ENCODE measurements at regions not wholly inside any gene's neighbourhood (a gene's known extent, or its start where the extent isn't known, plus 50 kb on each side); places are given as distances from the start of the nearest gene placed in this dataset.
A peak's percentile ranks its signal among the peaks of the same experiment; 100 is the strongest.

DNA sequence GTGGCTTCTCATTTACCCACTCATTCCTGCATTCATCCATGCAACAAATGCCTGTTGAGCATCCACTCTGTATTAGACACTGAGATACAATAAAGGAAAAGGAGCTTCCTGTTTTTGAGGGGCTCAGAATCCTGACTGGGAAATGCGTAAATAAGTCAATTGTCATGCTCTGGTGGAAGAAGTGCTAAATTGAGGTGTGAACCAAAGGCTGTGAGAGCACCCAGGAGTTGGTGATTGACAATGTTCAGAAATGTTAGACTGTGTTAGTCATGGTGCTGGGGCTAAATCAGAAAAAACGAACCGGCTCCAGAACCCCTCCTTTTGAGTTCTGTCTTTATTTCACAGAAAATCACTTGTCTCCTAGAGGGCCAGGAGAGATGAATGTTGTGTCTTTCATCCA is 558.6 kb upstream of the SGCD start:
- H3K27ac Mint-ChIP-seq = no peak overlapping the region
- H3K4me3 Mint-ChIP-seq = no peak overlapping the region
- H3K36me3 Mint-ChIP-seq = peaks cover under 1% of the 10 kb centered on the region
- no peaks in the 10 kb centered on the region; the same call in 1 of the 2 replicates for H3K27me3 Mint-ChIP-seq (ENCODE audit: low read depth)
- H3K4me1 Mint-ChIP-seq = peaks cover 32% of the 10 kb centered on the region
- ChIA-PET POLR2A (no interaction called here), CTCF (no interaction called here)
- ATAC-seq (no peak), DNase-seq (ENCODE audit: low spot score) (no peak)
- no peak for TF ChIP-seq NFATC4 (CRISPR knock-in tag; IDR thresholded peaks at IDR 0.05)
- no peak for TF ChIP-seq IRF1 (CRISPR knock-in tag; IDR thresholded peaks at IDR 0.05)
- no peak for TF ChIP-seq NFYB (CRISPR knock-in tag; conservative IDR thresholded peaks at IDR 0.05; ENCODE audit: low read depth)
- no peak for TF ChIP-seq ZNF138 (CRISPR knock-in tag; conservative IDR thresholded peaks at IDR 0.05)
- TF ChIP-seq ARID4B (CRISPR knock-in tag; IDR thresholded peaks at IDR 0.05; ENCODE audit: borderline replicate concordance) = no peak
- no peak for TF ChIP-seq JUN (CRISPR knock-in tag; IDR thresholded peaks at IDR 0.05)
- no peak for TF ChIP-seq CBFB (CRISPR knock-in tag; IDR thresholded peaks at IDR 0.05; ENCODE audit: low read depth)
- TF ChIP-seq, protein P1, sequence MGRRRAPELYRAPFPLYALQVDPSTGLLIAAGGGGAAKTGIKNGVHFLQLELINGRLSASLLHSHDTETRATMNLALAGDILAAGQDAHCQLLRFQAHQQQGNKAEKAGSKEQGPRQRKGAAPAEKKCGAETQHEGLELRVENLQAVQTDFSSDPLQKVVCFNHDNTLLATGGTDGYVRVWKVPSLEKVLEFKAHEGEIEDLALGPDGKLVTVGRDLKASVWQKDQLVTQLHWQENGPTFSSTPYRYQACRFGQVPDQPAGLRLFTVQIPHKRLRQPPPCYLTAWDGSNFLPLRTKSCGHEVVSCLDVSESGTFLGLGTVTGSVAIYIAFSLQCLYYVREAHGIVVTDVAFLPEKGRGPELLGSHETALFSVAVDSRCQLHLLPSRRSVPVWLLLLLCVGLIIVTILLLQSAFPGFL (CRISPR knock-in tag; IDR thresholded peaks at IDR 0.05; ENCODE audit: borderline replicate concordance) = no peak
- no peak for TF ChIP-seq E2F5 (CRISPR knock-in tag; IDR thresholded peaks at IDR 0.05)
- no peak for TF ChIP-seq GTF2I (CRISPR knock-in tag; conservative IDR thresholded peaks at IDR 0.05)
- no peak for TF ChIP-seq ZBTB21 (CRISPR knock-in tag; IDR thresholded peaks at IDR 0.05; ENCODE audit: borderline replicate concordance)
- TF ChIP-seq SOX15 (CRISPR knock-in tag; IDR thresholded peaks at IDR 0.05) = no peak
- peaks cover 2% of the 10 kb centered on the region for H3K9me3 Mint-ChIP-seq

- DNase-seq (ENCODE audit: low spot score) = peak; percentile 16
- Mint-ChIP-seq H3K27me3 (ENCODE audit: low read depth) (no peaks in the 10 kb centered on the region), H3K27ac (peak overlapping the region; percentile 73; the same call in 1 of the 2 replicates), H3K36me3 (peaks cover 13% of the 10 kb centered on the region), H3K9me3 (peaks cover 16% of the 10 kb centered on the region), H3K4me3 (no peak overlapping the region), H3K4me1 (peaks cover 32% of the 10 kb centered on the region)
- POLR2A ChIA-PET = no interaction called here
- CTCF ChIA-PET = interaction anchor here (0.6 kb wide), 1 partner anchor 143 kb away, joined by 4 read pairs; no protein-coding TSS in a partner anchor
- peak; percentile 90 for ATAC-seq
- no peak for TF ChIP-seq E2F5 (CRISPR knock-in tag; IDR thresholded peaks at IDR 0.05)
- TF ChIP-seq, protein P2, sequence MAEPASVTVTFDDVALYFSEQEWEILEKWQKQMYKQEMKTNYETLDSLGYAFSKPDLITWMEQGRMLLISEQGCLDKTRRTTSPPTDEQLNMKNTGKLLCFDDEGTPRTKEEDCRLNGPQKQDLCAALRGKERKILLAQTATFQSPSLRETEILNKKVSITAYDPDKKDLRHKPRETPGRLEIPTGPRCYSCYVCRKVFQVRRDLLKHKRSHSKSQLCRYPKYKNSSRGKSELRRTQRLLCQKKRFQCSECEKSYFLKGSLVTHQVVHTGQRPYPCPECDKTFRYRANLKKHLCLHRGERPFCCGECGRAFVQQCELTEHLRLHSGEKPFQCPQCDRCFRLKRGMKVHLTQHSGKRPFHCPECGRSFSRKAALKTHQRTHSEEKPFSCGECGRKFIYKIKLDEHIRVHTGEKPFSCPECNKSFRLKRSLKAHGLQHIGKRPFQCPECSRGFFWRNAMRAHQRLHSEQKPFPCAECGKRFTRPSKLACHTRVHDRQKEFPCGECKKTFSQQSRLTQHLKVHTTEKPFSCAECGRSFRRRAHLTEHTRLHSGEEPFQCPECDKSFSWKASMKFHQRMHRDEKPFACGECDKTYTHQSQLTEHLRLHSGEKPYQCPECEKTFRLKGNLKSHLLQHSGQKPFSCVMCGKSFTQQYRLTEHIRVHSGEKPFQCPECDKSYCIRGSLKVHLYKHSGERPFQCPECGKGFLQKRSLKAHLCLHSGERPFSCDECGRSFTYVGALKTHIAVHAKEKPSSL (CRISPR knock-in tag; conservative IDR thresholded peaks at IDR 0.05) = no peak
- TF ChIP-seq SOX15 (CRISPR knock-in tag; IDR thresholded peaks at IDR 0.05) = no peak
- TF ChIP-seq CREM (CRISPR knock-in tag; IDR thresholded peaks at IDR 0.05) = no peak
Measured at GRCh38 chr5:155772009-155772662, 554.8 kb upstream of the SGCD start.
